ENCODE measurements at regions not wholly inside any gene's neighbourhood (a gene's known extent, or its start where the extent isn't known, plus 50 kb on each side); places are given as distances from the start of the nearest gene placed in this dataset.

GRCh38 chr15:70342141-70342540 lies 244.4 kb upstream of the TLE3 start:
- no peak overlapping the region for H3K4me2 ChIP-seq (ENCODE audit: low read length)
- CTCF ChIA-PET: no interaction called here
- BruUV-seq (replicated peaks): no TSS peak
- DNase-seq (ENCODE audit: low read depth, low spot score) (no peak), ATAC-seq (no peak)
- RAD21 ChIA-PET (ENCODE audit: low non-redundant PET in 1 of 2, low total read pairs in 2 of 2, uncharacterized antibody in 2 of 2, unreplicated experiment in 2 of 2): no interaction called here
- no peaks in the 10 kb centered on the region for H3K4me1 ChIP-seq (ENCODE audit: control insufficient read depth in 1 of 2, insufficient read depth in 2 of 2, low read length in 2 of 2)
- no peaks in the 10 kb centered on the region for H3K36me3 ChIP-seq (ENCODE audit: control insufficient read depth in 1 of 2, insufficient read depth in 2 of 2, low read length in 2 of 2)
- no peaks in the 10 kb centered on the region for H3K9me2 ChIP-seq (ENCODE audit: insufficient read depth)
- H3K79me2 ChIP-seq (ENCODE audit: insufficient read depth, low read length): no peaks in the 10 kb centered on the region
- TF ChIP-seq SIN3A (IDR thresholded peaks at IDR 0.05; ENCODE audit: low read depth): no peak
- TF ChIP-seq EZH2 (IDR thresholded peaks at IDR 0.05): no peak
- TF ChIP-seq ZNF274 (IDR thresholded peaks at IDR 0.05; ENCODE audit: low read depth, low read length): no peak
- TF ChIP-seq POLR2A (IDR thresholded peaks at IDR 0.05; ENCODE audit: borderline replicate concordance, extremely low read depth, insufficient read depth, insufficient read length): no peak
- TF ChIP-seq ZBTB33 (IDR thresholded peaks at IDR 0.05; ENCODE audit: extremely low read depth, insufficient replicate concordance, low read length): no peak
- no peak for TF ChIP-seq FOSL1 (IDR thresholded peaks at IDR 0.05; ENCODE audit: low read depth)
- TF ChIP-seq TCF7L2 (IDR thresholded peaks at IDR 0.05; ENCODE audit: borderline replicate concordance, extremely low read depth, insufficient read depth, insufficient read length): no peak
- H3K9me3 ChIP-seq (ENCODE audit: control insufficient read depth in 1 of 2, insufficient read depth in 1 of 2, low read depth in 1 of 2, low read length in 2 of 2): no peaks in the 10 kb centered on the region
- no peak overlapping the region for H3K4me3 ChIP-seq (replicated peaks in 1 of 2; ENCODE audit: low read depth in 1 of 2, low read length in 2 of 2)
- POLR2A ChIA-PET: no interaction called here
- H3K27ac ChIP-seq (ENCODE audit: low read depth, low read length): no peak overlapping the region
- H3K9ac ChIP-seq (ENCODE audit: low read length): no peak overlapping the region
- intact Hi-C loops (cut with micrococcal nuclease): no loop called here
- H4K20me1 ChIP-seq (ENCODE audit: insufficient read depth): no peaks in the 10 kb centered on the region
- H3K27me3 ChIP-seq (ENCODE audit: insufficient read depth, low read length): no peaks in the 10 kb centered on the region
- H2AFZ ChIP-seq (ENCODE audit: low read depth, low read length, poor library complexity, severe bottlenecking): no peak overlapping the region

GRCh38 chr15:70341566-70341965 lies 243.8 kb upstream of the TLE3 start:
- no peaks in the 10 kb centered on the region for H3K9me2 ChIP-seq (ENCODE audit: insufficient read depth)
- H3K4me3 ChIP-seq (replicated peaks in 1 of 2; ENCODE audit: low read depth in 1 of 2, low read length in 2 of 2): no peak overlapping the region
- no peaks in the 10 kb centered on the region for H3K36me3 ChIP-seq (ENCODE audit: control insufficient read depth in 1 of 2, insufficient read depth in 2 of 2, low read length in 2 of 2)
- no peak overlapping the region for H2AFZ ChIP-seq (ENCODE audit: low read depth, low read length, poor library complexity, severe bottlenecking)
- H4K20me1 ChIP-seq (ENCODE audit: insufficient read depth): no peaks in the 10 kb centered on the region
- no peak for ATAC-seq
- TF ChIP-seq TCF7L2 (IDR thresholded peaks at IDR 0.05; ENCODE audit: borderline replicate concordance, extremely low read depth, insufficient read depth, insufficient read length): no peak
- H3K79me2 ChIP-seq (ENCODE audit: insufficient read depth, low read length): no peaks in the 10 kb centered on the region
- no TSS peak for BruUV-seq (replicated peaks)
- intact Hi-C loops (cut with micrococcal nuclease): no loop called here
- CTCF ChIA-PET: no interaction called here
- RAD21 ChIA-PET (ENCODE audit: low non-redundant PET in 1 of 2, low total read pairs in 2 of 2, uncharacterized antibody in 2 of 2, unreplicated experiment in 2 of 2): no interaction called here
- no peak overlapping the region for H3K27ac ChIP-seq (ENCODE audit: low read depth, low read length)
- H3K4me1 ChIP-seq (ENCODE audit: control insufficient read depth in 1 of 2, insufficient read depth in 2 of 2, low read length in 2 of 2): no peaks in the 10 kb centered on the region
- no peak overlapping the region for H3K4me2 ChIP-seq (ENCODE audit: low read length)
- no peaks in the 10 kb centered on the region for H3K9me3 ChIP-seq (ENCODE audit: control insufficient read depth in 1 of 2, insufficient read depth in 1 of 2, low read depth in 1 of 2, low read length in 2 of 2)
- POLR2A ChIA-PET: no interaction called here
- no peak overlapping the region for H3K9ac ChIP-seq (ENCODE audit: low read length)
- H3K27me3 ChIP-seq (ENCODE audit: insufficient read depth, low read length): no peaks in the 10 kb centered on the region
- no peak for DNase-seq (ENCODE audit: low read depth, low spot score)
